Thyroid gland (tissue), 4 donors: ENCODE measurements at regions not wholly inside any gene's neighbourhood (a gene's known extent, or its start where the extent isn't known, plus 50 kb on each side); places are given as distances from the start of the nearest gene placed in this dataset.

Source experiments
- DNase-seq, 2 donors: peaks; one replicate each; pipeline ENCODE4 v3.0.0-alpha.2; 2019
- H3K27ac ChIP-seq, 3 donors: fragments of 200-600 bp; sonication (generic); 1 replicate in 2 of 3; 2 replicates in 1 of 3; pipeline ENCODE4 v1.5.1; 2016 to 2019; ENCODE audit warnings: mild to moderate bottlenecking in 1 of 3, moderate library complexity in 1 of 3
- H3K27me3 ChIP-seq: fragments of 200-600 bp; sonication (generic); one replicate; pipeline ENCODE4 v1.5.1; 2019
- H3K36me3 ChIP-seq, 2 donors: fragments of 200-600 bp; sonication (generic); one replicate each; pipeline ENCODE4 v1.5.1; 2016 to 2019
- H3K4me1 ChIP-seq, 2 donors: fragments of 200-600 bp; sonication (generic); one replicate each; pipeline ENCODE4 v1.5.1; 2017 to 2019
- H3K4me3 ChIP-seq, 3 donors: fragments of 200-600 bp; sonication (generic); replicated peaks in 1 of 3; 1 replicate in 2 of 3; 2 replicates in 1 of 3; pipeline ENCODE4 v1.5.1; 2016; ENCODE audit warnings: mild to moderate bottlenecking in 1 of 3
- H3K9me3 ChIP-seq: fragments of 200-600 bp; sonication (generic); one replicate; pipeline ENCODE4 v1.5.1; 2017
- CTCF ChIP-seq, 6 experiments: fragments of 200-600 bp in 3 of 6; fragments of 450-650 bp in 3 of 6; sonication (generic) in 3 of 6; IDR thresholded peaks; one replicate each; pipeline ENCODE4 v1.5.1; 2016 to 2019; ENCODE audit warnings: antibody characterized with exemption in 6 of 6, mild to moderate bottlenecking in 2 of 6, inconsistent platforms in 1 of 6, moderate library complexity in 1 of 6
- POLR2A ChIP-seq, 2 donors: fragments of 450-650 bp; IDR thresholded peaks; one replicate each; pipeline ENCODE4 v1.6.1; 2017; ENCODE audit warnings: antibody characterized with exemption in 2 of 2, mild to moderate bottlenecking in 2 of 2, moderate library complexity in 1 of 2
- WGBS, 2 donors: methylation state at CpG; one replicate each; pipeline ENCODE4 v1.1.5; 2017; 5-methylcytosine and 5-hydroxymethylcytosine counted together
- intact Hi-C: fragments of 100-400 bp; cut with DNase I; formaldehyde crosslinking; loops from one replicate; pipeline ENCODE4 v1.15.1; 2023

- Histone ChIP-seq H3K4me1 (no peaks in the 10 kb centered on the region), H3K4me3 (no peak overlapping the region), H3K9me3 (no peaks in the 10 kb centered on the region), H3K27me3 (no peaks in the 10 kb centered on the region), H3K36me3 (no peaks in the 10 kb centered on the region), H3K27ac (no peak overlapping the region)
- DNase-seq = no peak
- no peak for TF ChIP-seq POLR2A (IDR thresholded peaks at IDR 0.05)
- TF ChIP-seq CTCF (IDR thresholded peaks at IDR 0.05) = no peak
- intact Hi-C loops = no loop called here
- 79 to 81% methylated on average over 3 of the region's 3 CpGs for WGBS, 2 donors
Measured at GRCh38 chr10:105502058-105502457, 861.0 kb downstream of the SORCS3 start.

GRCh38 chr10:105494944-105495343, 853.9 kb downstream of the SORCS3 start:
- 90 to 91% methylated on average over 4 of the region's 4 CpGs for WGBS, 2 donors
- Histone ChIP-seq H3K36me3 (no peaks in the 10 kb centered on the region), H3K4me1 (no peaks in the 10 kb centered on the region), H3K4me3 (no peak overlapping the region), H3K27me3 (no peaks in the 10 kb centered on the region), H3K9me3 (no peaks in the 10 kb centered on the region), H3K27ac (no peak overlapping the region)
- DNase-seq = no peak
- TF ChIP-seq POLR2A (IDR thresholded peaks at IDR 0.05) (no peak), CTCF (IDR thresholded peaks at IDR 0.05) (no peak)
- intact Hi-C loops = no loop called here

- no peaks in the 10 kb centered on the region for H3K4me1 ChIP-seq
- no peak for DNase-seq
- H3K9me3 ChIP-seq = no peaks in the 10 kb centered on the region
- no peak overlapping the region for H3K27ac ChIP-seq
- H3K36me3 ChIP-seq = no peaks in the 10 kb centered on the region
- 63 to 66% methylated on average over 2 of the region's 2 CpGs for WGBS, 2 donors
- no peak overlapping the region for H3K4me3 ChIP-seq
- intact Hi-C loops = no loop called here
- H3K27me3 ChIP-seq = no peaks in the 10 kb centered on the region
- TF ChIP-seq POLR2A (IDR thresholded peaks at IDR 0.05) (no peak), CTCF (IDR thresholded peaks at IDR 0.05) (no peak)
Measured at GRCh38 chr10:105494303-105494702, 853.2 kb downstream of the SORCS3 start.

- intact Hi-C loops = no loop called here
- Histone ChIP-seq H3K4me1 (no peaks in the 10 kb centered on the region), H3K9me3 (no peaks in the 10 kb centered on the region), H3K4me3 (no peak overlapping the region), H3K27ac (no peak overlapping the region), H3K36me3 (no peaks in the 10 kb centered on the region), H3K27me3 (no peaks in the 10 kb centered on the region)
- TF ChIP-seq POLR2A (IDR thresholded peaks at IDR 0.05) (no peak), CTCF (IDR thresholded peaks at IDR 0.05) (no peak)
- no peak for DNase-seq
- whole genome bisulfite sequencing, 2 donors = 26 to 41% methylated on average over 4 of the region's 4 CpGs
Measured at GRCh38 chr10:105473170-105473569, 832.1 kb downstream of the SORCS3 start.

GRCh38 chr10:105468759-105469158, 827.7 kb downstream of the SORCS3 start:
- Histone ChIP-seq H3K4me1 (no peaks in the 10 kb centered on the region), H3K27me3 (no peaks in the 10 kb centered on the region), H3K4me3 (no peak overlapping the region), H3K9me3 (no peaks in the 10 kb centered on the region), H3K27ac (no peak overlapping the region), H3K36me3 (no peaks in the 10 kb centered on the region)
- DNase-seq = no peak
- intact Hi-C loops = no loop called here
- TF ChIP-seq POLR2A (IDR thresholded peaks at IDR 0.05) = no peak
- no peak for TF ChIP-seq CTCF (IDR thresholded peaks at IDR 0.05)
- WGBS, 2 donors = 28 to 36% methylated on average over 1 of the region's 1 CpG
